ENCODE measurements at regions not wholly inside any gene's neighbourhood (a gene's known extent, or its start where the extent isn't known, plus 50 kb on each side); places are given as distances from the start of the nearest gene placed in this dataset.

- TF ChIP-seq CTCF (IDR thresholded peaks at IDR 0.05), result no peak
- no peak for TF ChIP-seq EP300 (IDR thresholded peaks at IDR 0.05)
These were observed 108.9 kb upstream of the PLSCR4 start for GRCh38 chr3:146359841-146360240.
